GM19023 (cell line): ENCODE measurements at regions not wholly inside any gene's neighbourhood (a gene's known extent, or its start where the extent isn't known, plus 50 kb on each side); places are given as distances from the start of the nearest gene placed in this dataset.

Experiments used
- ATAC-seq: cut with Tn5 transposase; IDR thresholded peaks from one replicate; pipeline ENCODE4 v1.9.1; 2021; ENCODE audit warnings: mild to moderate bottlenecking, moderate library complexity; ENCODE audit not compliant: unreplicated experiment

GRCh38 chr6:19312241-19312978 lies 524.8 kb upstream of the ID4 start:
- no peak for ATAC-seq

GRCh38 chr6:19317431-19317986 lies 519.7 kb upstream of the ID4 start:
- ATAC-seq, result no peak

- no peak for ATAC-seq
These were observed 518.2 kb upstream of the ID4 start for GRCh38 chr6:19319005-19319404.

- ATAC-seq, result no peak
These were observed 517.0 kb upstream of the ID4 start for GRCh38 chr6:19320111-19320581.

GRCh38 chr6:19322691-19323485 lies 514.3 kb upstream of the ID4 start:
- no peak for ATAC-seq

GRCh38 chr6:19324376-19324775 lies 512.8 kb upstream of the ID4 start:
- ATAC-seq, result no peak

- ATAC-seq, result no peak
These were observed 511.8 kb upstream of the ID4 start for GRCh38 chr6:19325335-19325789.

GRCh38 chr6:19327241-19327640 lies 509.9 kb upstream of the ID4 start:
- no peak for ATAC-seq

GRCh38 chr6:19327661-19328060 lies 509.5 kb upstream of the ID4 start:
- ATAC-seq, result no peak

- no peak for ATAC-seq
These were observed 508.1 kb upstream of the ID4 start for GRCh38 chr6:19329078-19329477.

GRCh38 chr6:19331089-19331488 lies 506.1 kb upstream of the ID4 start:
- no peak for ATAC-seq

- no peak for ATAC-seq
These were observed 504.2 kb upstream of the ID4 start for GRCh38 chr6:19332806-19333460.

- ATAC-seq, result no peak
These were observed 503.2 kb upstream of the ID4 start for GRCh38 chr6:19333936-19334335.

GRCh38 chr6:19336579-19336978 lies 500.6 kb upstream of the ID4 start:
- no peak for ATAC-seq

- ATAC-seq, result no peak
These were observed 500.1 kb upstream of the ID4 start for GRCh38 chr6:19337101-19337500.

GRCh38 chr6:19342616-19343015 lies 494.6 kb upstream of the ID4 start:
- no peak for ATAC-seq

GRCh38 chr6:19349429-19349828 lies 487.7 kb upstream of the ID4 start:
- no peak for ATAC-seq

- ATAC-seq, result no peak
These were observed 483.0 kb upstream of the ID4 start for GRCh38 chr6:19354181-19354580.

- no peak for ATAC-seq
These were observed 480.5 kb upstream of the ID4 start for GRCh38 chr6:19356692-19357091.

GRCh38 chr6:19362396-19362795 lies 474.8 kb upstream of the ID4 start:
- ATAC-seq, result no peak

GRCh38 chr6:19368511-19368910 lies 468.7 kb upstream of the ID4 start:
- ATAC-seq, result no peak
